ENCODE measurements at regions not wholly inside any gene's neighbourhood (a gene's known extent, or its start where the extent isn't known, plus 50 kb on each side); places are given as distances from the start of the nearest gene placed in this dataset.

Small RNA genes lying in the stretch of these regions (small RNA-seq; reads per million reads assigned to genes)
- 0 reads per million in 4 donors for gene RN7SKP167

Measured in gastroesophageal sphincter (tissue), 4 donors.